ENCODE measurements at regions not wholly inside any gene's neighbourhood (a gene's known extent, or its start where the extent isn't known, plus 50 kb on each side); places are given as distances from the start of the nearest gene placed in this dataset.
"Not testable (repeated sequence)": the region's sequence is repeated elsewhere in the genome, so short reads cannot be mapped to it uniquely, and the experiment has no call there.

DNA sequence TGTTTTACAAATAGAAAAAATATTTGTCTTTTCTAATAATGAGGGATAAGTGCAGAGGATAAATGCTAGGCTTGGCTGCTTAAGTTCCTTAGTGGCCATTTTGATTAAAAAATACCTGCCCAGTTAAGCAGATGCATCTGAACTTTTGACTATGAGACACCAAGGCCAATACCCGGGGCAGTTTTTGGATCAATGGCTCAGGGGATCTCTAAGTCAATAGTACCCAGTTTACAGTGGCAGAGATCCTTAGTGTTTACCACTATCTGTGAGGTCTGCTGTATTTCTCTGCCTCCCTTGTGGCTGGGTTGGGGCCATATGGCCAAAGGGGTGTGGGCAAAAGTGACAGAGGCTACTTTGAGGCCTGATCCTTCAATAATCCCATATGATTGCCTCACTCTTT lies 184.5 kb upstream of the MAST4 start:
- DNase-seq (ENCODE audit: low read depth in 4 of 4, low spot score in 1 of 4) = no peak

DNA sequence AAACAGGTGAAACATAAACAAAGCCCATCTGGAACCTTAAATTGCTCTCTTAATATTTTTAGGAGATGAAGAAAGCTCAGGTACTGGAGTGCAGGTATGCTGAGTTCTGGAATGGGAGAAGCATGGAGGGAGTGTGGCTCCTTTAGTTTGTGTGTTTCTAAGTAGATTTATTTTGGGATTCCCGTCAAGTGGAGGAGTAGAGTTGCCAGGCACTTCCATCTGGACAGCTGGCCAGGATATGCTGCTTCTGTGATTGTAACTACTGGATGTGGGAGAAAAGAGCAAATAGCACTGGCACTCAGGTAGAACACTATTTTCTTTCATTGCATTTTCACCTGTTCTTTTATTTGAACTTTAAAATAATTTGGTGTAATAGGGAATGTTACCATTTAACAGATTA lies 182.3 kb upstream of the MAST4 start:
- no peak for DNase-seq (ENCODE audit: low read depth in 4 of 4, low spot score in 1 of 4)

DNA sequence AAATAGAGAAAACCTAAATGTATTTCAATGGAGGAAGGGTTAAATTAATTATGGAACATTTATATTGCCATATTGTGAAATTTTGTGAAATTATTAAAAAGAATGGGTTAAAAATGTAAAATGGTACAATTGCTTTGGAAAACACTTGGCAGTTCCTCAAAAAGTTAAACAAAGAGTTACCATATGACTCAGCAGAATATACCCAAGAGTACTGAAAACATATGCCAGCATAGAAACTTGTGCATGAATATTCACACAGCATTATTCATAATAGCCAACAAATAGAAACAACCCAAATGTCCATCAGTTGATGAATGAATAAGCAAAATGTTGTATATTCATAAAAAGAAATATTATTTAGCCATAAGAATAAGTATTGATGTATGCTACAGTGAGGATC lies 181.0 kb upstream of the MAST4 start:
- no peak for DNase-seq (ENCODE audit: low read depth in 4 of 4, low spot score in 1 of 4)

DNA sequence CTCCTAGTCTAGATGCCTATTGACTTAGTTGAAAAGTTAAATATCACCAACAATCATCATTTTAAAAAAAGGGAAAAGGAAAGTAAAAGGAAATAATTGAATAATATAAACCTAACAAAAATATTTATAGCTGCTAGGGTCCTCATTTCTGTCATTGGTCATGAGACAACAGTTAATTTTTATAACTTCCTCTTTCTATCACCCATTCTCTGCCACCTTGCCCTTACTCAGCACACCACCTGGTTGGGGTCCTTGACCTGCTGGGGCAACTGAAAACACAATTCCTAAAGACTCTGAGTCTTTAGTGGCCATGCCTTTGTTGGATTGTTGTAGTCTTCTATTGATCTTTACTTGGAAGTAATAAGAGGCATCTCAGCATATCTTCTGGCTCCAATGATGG lies 179.5 kb upstream of the MAST4 start:
- DNase-seq (ENCODE audit: low read depth in 4 of 4, low spot score in 1 of 4) = no peak

DNA sequence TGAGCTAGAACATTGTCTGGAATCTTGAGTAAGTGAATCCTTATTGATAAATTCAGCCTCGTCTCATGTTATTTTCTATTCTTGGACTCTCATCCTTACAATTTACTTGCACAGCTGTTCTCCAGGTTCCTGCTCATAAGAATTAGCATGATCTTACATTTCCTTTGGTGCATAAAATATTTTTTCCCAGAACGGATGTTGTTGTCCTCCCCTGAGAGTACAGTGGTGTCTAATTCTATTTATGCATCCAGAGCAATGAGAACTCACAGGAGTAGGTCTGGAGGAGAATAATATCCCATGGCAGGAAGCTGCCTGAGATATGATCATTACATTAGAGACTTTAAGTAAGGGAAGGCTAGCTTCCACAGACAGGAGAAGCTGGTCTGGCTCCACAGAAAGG lies 178.4 kb upstream of the MAST4 start:
- no peak for DNase-seq (ENCODE audit: low read depth in 4 of 4, low spot score in 1 of 4)

DNA sequence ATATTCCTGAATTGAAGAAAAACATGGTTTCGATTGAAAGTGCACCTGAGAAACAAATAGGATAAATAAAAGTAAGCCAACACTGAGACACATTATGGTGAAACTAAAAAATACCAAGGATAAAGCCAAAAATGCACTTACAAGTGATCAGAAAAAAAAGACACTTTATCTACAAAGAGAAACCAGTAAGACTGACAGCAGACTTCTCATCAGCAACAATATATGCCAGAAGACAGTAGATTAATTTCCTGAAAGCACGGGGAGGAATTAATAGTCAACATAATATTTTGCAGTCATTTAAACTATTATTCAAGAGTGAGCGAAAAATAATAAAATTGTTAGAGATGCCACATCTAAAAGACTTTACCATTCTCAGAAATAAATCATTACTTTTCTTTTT lies 172.7 kb upstream of the MAST4 start:
- no peak for DNase-seq (ENCODE audit: low read depth in 4 of 4, low spot score in 1 of 4)

DNA sequence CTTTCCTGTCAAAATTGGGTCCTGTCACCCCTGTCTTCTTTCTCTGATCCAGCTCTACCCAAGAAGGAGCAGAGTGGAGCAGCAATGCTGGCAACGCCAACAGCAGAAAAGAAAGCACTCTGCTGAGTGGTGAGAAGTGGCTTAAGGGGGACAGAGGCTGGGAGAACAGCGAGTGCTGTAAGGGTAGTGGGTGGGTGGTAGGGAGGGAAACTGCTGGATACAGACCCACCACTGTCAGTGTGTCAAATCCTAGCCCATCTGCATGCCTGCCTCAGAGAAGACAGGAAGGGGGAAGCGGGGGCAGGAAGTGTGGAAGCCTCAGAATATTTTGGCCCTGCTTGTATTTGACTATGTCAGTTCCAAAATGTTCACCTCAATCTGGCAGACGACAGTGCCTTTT lies 170.4 kb upstream of the MAST4 start:
- DNase-seq (ENCODE audit: low read depth in 4 of 4, low spot score in 1 of 4) = no peak

DNA sequence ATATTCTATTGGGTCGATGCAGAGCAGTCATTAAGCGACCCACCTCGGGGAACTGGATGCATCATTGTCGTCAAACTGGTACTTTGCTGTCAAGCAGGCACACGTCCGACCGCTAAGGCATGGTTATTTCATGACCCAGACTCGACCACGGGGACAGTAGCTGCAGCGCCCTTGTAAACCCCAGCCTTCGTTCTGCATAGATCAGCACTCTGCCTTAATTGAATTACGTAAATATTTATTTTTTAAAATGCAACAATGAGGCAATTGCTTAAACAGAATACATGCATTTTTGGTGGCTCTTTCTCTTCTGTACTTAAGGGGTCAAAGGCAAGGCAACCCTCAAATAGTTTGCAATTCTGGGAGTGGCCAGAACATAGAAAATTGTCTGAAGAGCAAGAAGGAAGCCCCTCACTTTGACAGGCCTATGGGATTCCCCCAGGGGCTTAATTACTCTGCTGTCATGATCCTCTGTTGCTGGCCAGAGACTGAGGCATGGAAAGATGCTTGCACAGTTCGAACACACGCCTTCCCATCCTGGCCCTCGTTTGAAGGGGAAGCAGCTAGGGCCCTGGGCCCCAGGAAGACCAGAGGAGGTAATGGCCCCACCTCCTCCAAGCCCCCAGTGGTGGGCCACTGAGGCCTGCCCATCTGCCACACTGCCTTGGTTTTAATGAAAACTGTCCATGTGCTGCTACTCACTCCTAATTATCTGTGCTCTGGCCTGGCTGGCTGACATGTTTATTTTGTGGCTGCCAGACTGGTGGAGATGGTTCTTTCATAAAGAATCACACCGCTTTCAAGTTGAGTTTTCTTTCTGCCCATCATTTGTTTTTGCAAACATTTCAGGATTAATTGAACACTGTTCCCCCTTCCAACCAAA lies 169.7 kb upstream of the MAST4 start:
- no peak for DNase-seq (ENCODE audit: low read depth in 4 of 4, low spot score in 1 of 4)

DNA sequence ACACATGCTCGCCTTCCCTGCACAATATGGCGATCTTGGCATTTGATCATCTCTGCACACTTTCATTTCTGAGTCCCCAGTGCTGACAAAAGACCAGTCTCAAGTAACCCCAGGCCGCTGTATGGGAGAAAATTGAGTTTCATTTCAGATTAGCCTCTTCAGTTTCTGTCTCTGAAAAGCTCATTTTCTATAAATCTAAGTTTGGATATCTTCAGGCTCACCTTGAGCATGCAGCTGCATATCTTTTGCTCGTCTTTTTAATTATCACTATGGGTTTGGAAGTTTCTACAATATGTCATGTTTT lies 169.1 kb upstream of the MAST4 start:
- DNase-seq (ENCODE audit: low read depth in 4 of 4, low spot score in 1 of 4) = no peak

DNA sequence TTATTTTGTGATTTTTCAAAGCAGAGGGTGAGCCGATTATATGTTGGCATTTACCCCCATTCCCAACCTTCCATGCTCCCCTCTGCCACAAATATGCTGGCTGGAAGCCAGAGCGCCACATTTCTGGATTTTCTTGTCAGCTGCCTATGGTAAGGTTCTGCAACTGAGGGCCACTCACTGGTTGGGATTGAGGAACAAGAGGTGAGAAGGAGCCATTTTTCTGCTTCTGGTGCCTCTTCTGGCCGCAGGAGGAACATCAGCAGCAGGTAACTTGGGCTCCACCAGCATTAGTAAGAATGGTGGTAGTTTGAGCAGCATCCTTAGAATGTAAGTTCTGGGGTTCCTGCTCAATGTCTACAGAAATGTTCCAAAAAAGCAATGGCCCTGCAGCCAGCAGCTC lies 159.5 kb upstream of the MAST4 start:
- DNase-seq (ENCODE audit: low read depth in 4 of 4, low spot score in 1 of 4) = no peak

DNA sequence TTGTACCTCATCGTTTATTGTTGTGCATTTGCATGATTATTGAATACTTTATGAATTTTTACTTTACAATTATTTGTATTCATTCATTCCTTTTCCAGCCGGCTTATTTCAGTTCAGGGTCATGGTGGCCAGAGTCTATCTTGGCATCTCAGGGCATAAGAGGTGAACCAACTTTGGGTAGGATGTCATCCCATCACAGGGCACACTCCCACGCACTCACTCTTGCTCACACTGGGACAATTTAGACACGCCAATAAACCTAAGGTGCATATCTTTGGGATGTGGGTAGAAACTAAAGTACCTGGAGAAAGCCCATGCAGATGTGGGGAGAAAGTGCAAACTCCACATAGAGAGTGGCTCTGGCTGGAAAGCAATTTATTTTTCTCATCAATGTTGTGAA lies 158.1 kb upstream of the MAST4 start:
- no peak for DNase-seq (ENCODE audit: low read depth in 4 of 4, low spot score in 1 of 4)

DNA sequence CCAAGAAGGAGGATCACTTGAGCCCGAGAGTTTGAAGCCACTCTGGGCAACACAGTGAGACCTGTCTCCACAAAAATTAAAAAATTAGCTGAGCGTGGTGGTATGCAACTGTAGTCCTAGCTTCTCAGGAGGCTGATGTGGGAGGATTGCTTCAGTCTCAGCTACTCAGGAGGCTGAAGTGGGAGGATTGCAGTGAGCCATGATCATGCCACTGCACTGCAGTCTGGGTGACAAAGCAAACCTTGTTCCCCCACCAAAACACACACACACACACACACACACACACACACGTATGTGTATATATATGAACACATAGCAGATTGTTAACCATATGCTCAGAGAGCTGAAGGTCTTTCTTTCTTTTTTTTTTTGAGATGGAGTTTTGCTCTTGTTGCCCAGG lies 157.5 kb upstream of the MAST4 start:
- DNase-seq (ENCODE audit: low read depth in 4 of 4, low spot score in 1 of 4) = no peak

DNA sequence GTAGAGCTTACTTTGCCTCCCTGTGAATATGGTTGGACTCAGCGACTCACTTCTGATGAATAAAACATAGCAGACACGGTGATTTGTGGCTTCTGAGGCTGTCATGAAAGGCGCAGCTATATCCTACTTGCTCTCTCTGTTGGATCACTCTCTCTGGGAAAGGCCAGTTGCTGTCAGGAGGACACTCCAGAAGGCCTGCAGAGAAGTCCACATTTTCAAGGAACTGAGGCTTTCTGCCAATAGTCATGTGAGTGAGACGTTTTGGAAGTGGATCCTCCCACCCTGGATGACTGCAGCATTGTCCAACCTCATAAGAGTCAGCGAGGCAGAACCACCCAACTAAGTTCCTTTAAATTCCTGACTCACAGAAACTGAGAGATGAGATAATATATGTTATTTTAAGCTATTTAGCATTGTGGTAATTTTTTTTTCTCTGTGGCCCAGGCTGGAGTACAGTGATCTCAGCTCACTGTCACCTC lies 156.0 kb upstream of the MAST4 start:
- DNase-seq (ENCODE audit: low read depth in 4 of 4, low spot score in 1 of 4) = peak in 1 of 4 experiments; percentile 10

DNA sequence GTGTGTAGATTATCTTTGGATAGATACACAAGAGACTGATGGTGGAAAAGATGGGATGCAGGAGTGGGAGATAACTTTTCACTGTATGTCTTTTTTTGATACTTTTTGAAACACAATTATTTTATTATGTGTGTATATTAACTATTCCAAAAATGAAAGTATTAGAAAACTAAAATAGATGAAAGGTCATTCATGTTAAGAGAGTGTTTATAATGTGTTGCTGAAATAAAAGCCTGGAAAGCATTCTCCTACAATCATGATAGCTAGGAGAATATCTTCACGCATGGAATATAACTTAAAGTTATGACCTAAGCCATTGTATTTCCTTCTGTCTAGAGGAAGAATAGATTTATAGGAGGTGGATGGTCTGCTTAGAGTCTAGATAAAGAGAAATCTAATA lies 154.8 kb upstream of the MAST4 start:
- DNase-seq (ENCODE audit: low read depth in 4 of 4, low spot score in 1 of 4) = no peak

DNA sequence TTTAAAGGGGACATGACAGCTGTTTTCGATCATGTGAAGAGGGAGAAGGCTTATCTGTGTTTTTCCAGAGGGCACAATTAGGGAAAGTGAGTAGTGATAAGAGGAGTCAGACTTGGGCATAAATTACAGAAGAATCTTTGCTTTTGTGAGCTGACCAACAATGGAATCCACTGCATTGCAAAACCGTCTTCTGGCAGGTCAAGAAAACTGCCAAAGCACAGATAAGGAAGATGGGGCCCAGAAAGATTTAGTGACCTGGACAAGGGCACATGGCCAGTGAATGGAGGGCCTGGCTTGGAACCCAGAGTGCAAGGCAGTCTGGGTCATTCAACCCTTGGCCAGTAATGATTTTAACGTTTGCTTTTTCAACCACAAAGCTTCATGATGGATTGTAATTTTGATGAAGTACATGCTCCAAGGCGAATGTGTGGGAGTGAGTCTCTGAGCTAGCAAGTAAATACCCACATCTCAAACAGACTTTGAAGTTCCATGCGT lies 153.2 kb upstream of the MAST4 start:
- no peak for DNase-seq (ENCODE audit: low read depth in 4 of 4, low spot score in 1 of 4)

DNA sequence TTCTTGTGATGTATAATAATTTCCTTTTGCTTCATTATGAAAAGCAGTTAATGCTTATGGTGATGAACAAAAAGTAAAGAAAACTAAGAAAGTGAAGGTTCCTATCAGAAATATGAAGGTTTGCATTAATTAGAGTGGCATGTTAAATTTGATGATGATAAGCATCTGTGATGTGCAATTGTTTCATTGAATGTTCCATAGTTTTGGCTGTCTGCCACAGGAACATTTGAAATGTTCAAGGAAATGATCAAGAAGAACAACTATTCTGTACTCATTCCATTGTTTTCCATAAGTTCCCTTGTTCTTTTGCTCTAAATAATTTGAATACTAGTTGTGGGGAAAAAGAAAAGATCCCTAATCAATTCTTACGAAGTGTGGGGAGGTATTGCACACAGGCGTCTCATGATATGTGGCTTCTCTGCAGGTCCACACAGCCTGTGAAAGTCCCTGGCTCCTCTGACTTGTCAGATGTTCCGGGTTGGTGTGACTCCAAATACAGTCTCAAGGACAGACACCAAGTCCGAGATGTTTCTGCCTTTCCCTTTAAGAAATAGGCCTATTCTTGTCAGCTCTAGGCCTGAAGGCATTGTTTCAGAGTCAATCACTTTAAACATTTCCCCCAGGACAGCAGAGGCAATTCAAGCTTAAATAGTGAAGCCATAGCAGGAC lies 152.6 kb upstream of the MAST4 start:
- DNase-seq (ENCODE audit: low read depth in 4 of 4, low spot score in 1 of 4) = no peak

DNA sequence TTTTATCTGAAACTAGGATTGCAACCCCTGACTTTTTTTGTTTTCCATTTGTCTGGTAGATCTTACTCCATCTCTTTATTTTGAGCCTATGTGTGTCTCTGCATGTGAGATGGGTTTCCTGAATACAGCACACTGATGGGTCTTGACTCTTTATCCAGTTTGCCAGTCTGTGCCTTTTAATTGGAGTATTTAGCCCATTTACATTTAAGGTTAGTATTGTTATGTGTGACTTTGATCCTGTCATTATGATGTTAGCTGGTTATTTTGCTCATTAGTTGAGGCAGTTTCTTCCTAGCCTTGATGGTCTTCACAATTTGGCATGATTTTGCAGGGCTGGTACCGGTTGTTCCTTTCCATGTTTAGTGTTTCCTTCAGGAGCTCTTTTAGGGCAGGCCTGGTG lies 148.1 kb upstream of the MAST4 start:
- not testable (repeated sequence) for DNase-seq (ENCODE audit: low read depth in 4 of 4, low spot score in 1 of 4)

DNA sequence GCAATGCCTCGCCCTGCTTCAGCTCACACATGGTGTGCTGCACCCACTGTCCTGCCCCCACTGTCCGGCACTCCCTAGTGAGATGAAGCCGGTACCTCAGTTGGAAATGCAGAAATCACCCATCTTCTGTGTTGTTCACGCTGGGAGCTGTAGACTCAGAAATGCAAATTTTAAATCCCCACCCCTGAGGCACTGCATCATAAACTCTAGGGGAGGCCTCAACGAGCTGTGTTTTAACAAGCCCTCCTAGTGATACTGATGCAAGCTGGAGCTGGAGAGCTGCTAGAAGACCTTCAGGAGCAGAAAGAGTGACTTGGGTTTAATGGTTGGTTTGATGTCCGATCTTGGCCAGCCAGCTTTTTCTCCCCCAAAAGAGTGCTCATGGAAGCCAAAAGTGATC lies 146.0 kb upstream of the MAST4 start:
- DNase-seq (ENCODE audit: low read depth in 4 of 4, low spot score in 1 of 4) = no peak

DNA sequence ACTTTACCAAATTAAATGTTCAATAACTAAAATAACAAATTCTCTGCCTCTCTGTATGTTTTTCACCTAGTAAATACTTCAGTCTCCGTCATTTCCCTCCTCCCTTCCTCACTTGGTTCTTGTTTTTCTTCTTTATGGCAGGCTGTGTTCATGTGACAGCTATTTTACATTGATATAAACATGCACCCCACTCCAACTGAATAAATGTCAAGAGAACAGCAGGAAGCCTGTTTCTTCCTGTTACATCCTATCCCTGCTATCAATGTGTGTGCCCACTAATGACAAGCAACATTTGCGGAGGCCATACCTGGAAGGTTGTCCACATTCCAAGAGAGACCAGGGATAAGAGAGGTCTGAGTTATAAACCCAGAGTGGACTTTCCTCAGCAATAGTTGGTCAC lies 145.2 kb upstream of the MAST4 start:
- no peak for DNase-seq (ENCODE audit: low read depth in 4 of 4, low spot score in 1 of 4)

DNA sequence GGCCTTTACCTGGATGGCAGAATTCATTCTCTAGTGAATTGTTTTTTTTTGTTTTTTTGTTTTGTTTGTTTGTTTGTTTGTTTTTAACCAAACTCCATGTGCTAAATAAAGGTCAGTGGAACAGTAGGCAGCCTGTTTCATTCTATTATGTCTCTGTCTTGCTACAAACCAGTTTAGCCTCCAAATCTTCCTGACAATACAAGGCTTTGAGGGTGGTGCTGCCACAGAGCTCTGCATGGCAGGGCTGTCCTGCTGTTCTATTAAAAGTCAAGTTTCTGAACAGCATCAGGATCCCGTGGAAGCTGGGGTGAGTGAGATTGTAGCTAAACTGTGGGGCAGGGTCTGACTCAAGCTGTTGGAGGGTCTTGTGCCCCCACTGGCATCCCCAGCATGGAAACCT lies 144.1 kb upstream of the MAST4 start:
- DNase-seq (ENCODE audit: low read depth in 4 of 4, low spot score in 1 of 4) = no peak

DNA sequence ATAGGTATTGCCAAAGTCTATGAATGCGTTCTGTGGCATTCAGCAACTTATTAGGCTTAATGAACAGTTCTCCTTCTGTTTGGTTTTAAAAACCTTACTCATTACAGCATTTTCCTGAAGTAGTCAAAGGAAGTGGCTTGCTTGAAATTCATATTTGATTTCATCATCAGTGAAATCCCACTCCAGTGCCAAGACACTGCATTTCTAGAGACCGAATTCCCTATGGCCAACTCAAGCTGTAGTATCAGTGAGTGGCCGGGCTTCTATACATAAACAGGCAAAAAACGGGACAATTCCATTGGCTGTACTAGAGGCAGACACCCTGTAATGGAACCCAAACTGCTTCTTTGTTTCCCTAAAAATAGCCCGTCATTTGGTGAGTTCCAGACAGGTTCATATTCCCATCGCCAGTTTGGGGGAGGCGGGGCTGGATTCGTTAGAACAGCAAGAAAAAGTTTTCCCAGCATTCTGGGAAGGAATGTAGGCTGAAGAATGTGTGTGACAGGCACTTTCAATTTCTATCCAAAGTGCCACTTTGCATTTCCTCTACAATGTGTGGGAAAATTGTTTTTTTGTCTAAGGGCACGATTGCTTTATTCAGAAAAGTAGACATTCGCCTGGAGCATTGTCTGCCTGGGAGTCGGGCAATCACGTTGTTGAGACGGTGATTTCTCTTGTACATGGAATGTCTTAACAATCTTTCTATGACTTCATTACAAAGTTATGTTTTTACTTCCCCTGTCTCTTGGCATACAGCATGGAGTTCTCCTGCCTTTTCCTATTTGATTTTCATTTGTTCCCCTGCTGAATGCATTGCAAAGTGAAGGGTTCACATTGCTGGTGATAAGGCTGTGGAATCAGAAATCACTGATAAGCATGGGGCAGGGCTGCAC lies 141.8 kb upstream of the MAST4 start:
- no peak for DNase-seq (ENCODE audit: low read depth in 4 of 4, low spot score in 1 of 4)

DNA sequence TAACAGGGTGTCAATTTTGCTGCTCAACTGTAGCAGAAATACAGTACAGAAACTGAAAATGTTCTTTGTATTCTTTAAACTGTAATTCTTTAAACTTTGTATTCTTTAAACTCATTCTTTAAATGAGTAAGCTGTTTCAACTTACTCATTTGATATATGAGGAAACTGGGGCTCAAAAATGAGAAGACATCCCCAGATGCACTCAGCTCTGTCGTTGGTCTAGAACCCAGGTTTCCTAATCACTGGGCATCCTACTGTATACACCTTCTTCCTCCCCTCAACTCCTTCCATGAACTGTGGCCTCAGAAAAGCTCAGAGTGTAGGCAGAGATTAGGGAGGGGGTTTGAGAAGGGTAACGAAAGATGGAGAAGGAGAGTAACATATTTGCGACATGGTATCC lies 136.5 kb upstream of the MAST4 start:
- no peak for DNase-seq (ENCODE audit: low read depth in 4 of 4, low spot score in 1 of 4)

Data from stimulated activated CD4-positive, alpha-beta T cell treated with anti-CD3 and anti-CD28 coated beads, Interleukin-1b, Interleukin-23, amount 100 ng/mL, for 24 hours (primary cell).